ENCODE measurements at regions not wholly inside any gene's neighbourhood (a gene's known extent, or its start where the extent isn't known, plus 50 kb on each side); places are given as distances from the start of the nearest gene placed in this dataset.

GRCh38 chr2:48238381-48238780 lies 76.1 kb upstream of the FOXN2 start (continued):
- no peak for TF ChIP-seq HOMEZ (CRISPR knock-in tag; IDR thresholded peaks at IDR 0.05; ENCODE audit: low read depth)
- no peak for TF ChIP-seq DMAP1 (CRISPR knock-in tag; IDR thresholded peaks at IDR 0.05)
- no peak for TF ChIP-seq ZNF33B (CRISPR knock-in tag; IDR thresholded peaks at IDR 0.05)
- no peak for TF ChIP-seq ZNF503 (CRISPR knock-in tag; IDR thresholded peaks at IDR 0.05)
- no peak for TF ChIP-seq IRF1 (CRISPR knock-in tag; IDR thresholded peaks at IDR 0.05; ENCODE audit: low read depth)
- no peak for TF ChIP-seq ZNF614 (CRISPR knock-in tag; IDR thresholded peaks at IDR 0.05; ENCODE audit: borderline replicate concordance)

GRCh38 chr2:48240912-48241311 lies 73.6 kb upstream of the FOXN2 start:
- ATAC-seq = no peak
- Histone ChIP-seq H3K27ac (ENCODE audit: extremely low read length, insufficient read depth, low read length) (no peak overlapping the region), H3K4me1 (ENCODE audit: insufficient read depth, low read length) (peaks cover 24% of the 10 kb centered on the region), H2AFZ (ENCODE audit: low read length) (no peak overlapping the region), H3K36me3 (replicated peaks in 1 of 2; ENCODE audit: control insufficient read depth in 1 of 2, insufficient read depth in 2 of 2, low read length in 2 of 2) (no peaks in the 10 kb centered on the region), H4K20me1 (ENCODE audit: insufficient read depth, low read length) (no peaks in the 10 kb centered on the region), H3K9ac (ENCODE audit: insufficient read depth, low read depth, low read length) (no peak overlapping the region), H3K9me3 (ENCODE audit: low read length) (no peaks in the 10 kb centered on the region), H3K27me3 (ENCODE audit: control insufficient read depth in 1 of 2, insufficient read depth in 2 of 2, low read length in 2 of 2) (no peaks in the 10 kb centered on the region), H3K4me3 (replicated peaks in 1 of 3; ENCODE audit: insufficient read depth in 1 of 3, low read depth in 2 of 3, low read length in 3 of 3) (no peak overlapping the region), H3K4me2 (ENCODE audit: low read depth, low read length) (no peak overlapping the region), H3K79me2 (ENCODE audit: insufficient read depth, low read length) (no peaks in the 10 kb centered on the region)
- BruUV-seq (replicated peaks) = no TSS peak
- ChIA-PET POLR2A (no interaction called here), CTCF (ENCODE audit: low intra/inter-chr PET ratio, low total read pairs) (no interaction called here)
- intact Hi-C loops (cut with micrococcal nuclease; ENCODE audit: unreplicated experiment) = no loop called here
- in situ Hi-C loops (cut with HindIII; ENCODE audit: extremely low pct_ligation_motif_present, low pct_unique_long_range_greater_than_20kb) = no loop called here
- no peak for FAIRE-seq
- DNase-seq (ENCODE audit: low spot score) = no peak
- 89% methylated on average over 9 of the region's 9 CpGs for WGBS (ENCODE audit: low lambda C conversion rate)
- no peak for TF ChIP-seq PBX3 (CRISPR knock-in tag; IDR thresholded peaks at IDR 0.05; ENCODE audit: borderline replicate concordance)
- TF ChIP-seq ZNF513 (CRISPR knock-in tag; conservative IDR thresholded peaks at IDR 0.05) = no peak
- no peak for TF ChIP-seq CEBPB (IDR thresholded peaks at IDR 0.05; ENCODE audit: borderline replicate concordance, low read depth, low read length)
- no peak for TF ChIP-seq ZNF569 (CRISPR knock-in tag; IDR thresholded peaks at IDR 0.05; ENCODE audit: borderline replicate concordance)
- TF ChIP-seq ZNF260 (CRISPR knock-in tag; IDR thresholded peaks at IDR 0.05; ENCODE audit: borderline replicate concordance, low read depth) = no peak
- TF ChIP-seq HINFP (CRISPR knock-in tag; IDR thresholded peaks at IDR 0.05; ENCODE audit: low read depth) = no peak
- TF ChIP-seq DNMT3B (CRISPR knock-in tag; conservative IDR thresholded peaks at IDR 0.05) = no peak
- no peak for TF ChIP-seq FOSL2 (CRISPR knock-in tag; IDR thresholded peaks at IDR 0.05)
- TF ChIP-seq ZNF337 (CRISPR knock-in tag; IDR thresholded peaks at IDR 0.05; ENCODE audit: borderline replicate concordance, low read depth) = no peak
- TF ChIP-seq ZNF451 (CRISPR knock-in tag; IDR thresholded peaks at IDR 0.05) = no peak
